Right lobe of liver (tissue), 4 donors: ENCODE measurements at regions not wholly inside any gene's neighbourhood (a gene's known extent, or its start where the extent isn't known, plus 50 kb on each side); places are given as distances from the start of the nearest gene placed in this dataset.

Experiments
- CTCF ChIP-seq, 4 donors: fragments of 200-600 bp in 3 of 4; fragments of 450-650 bp in 1 of 4; IDR thresholded peaks; one replicate each; pipeline versions ENCODE4 v1.5.1 to v1.8.0; 2016 to 2022; ENCODE audit warnings: antibody characterized with exemption in 4 of 4, mild to moderate bottlenecking in 2 of 4
- POLR2A ChIP-seq: fragments of 450-650 bp; IDR thresholded peaks from one replicate; pipeline ENCODE4 v1.6.1; 2017; ENCODE audit warnings: antibody characterized with exemption, mild to moderate bottlenecking
- donor health status: DM: no; HTN: no; CAD: no.
- donor health status: DM: no; HTN: no; CAD: no.
- donor health status: DM: no; HTN: yes; CAD: no.

- TF ChIP-seq CTCF (IDR thresholded peaks at IDR 0.05) (no peak), POLR2A (no peak)
Measured at GRCh38 chr9:89943728-89944127, 338.9 kb downstream of the GADD45G start.
